Peyer's patch (tissue), 4 donors: ENCODE measurements at regions not wholly inside any gene's neighbourhood (a gene's known extent, or its start where the extent isn't known, plus 50 kb on each side); places are given as distances from the start of the nearest gene placed in this dataset.

Source experiments
- POLR2A ChIP-seq, 2 donors: fragments of 450-650 bp; IDR thresholded peaks; one replicate each; pipeline ENCODE4 v1.5.1; 2017; ENCODE audit warnings: antibody characterized with exemption in 2 of 2, mild to moderate bottlenecking in 2 of 2, moderate library complexity in 2 of 2
- TF ChIP-seq, protein P1 (sequence below), 6 experiments: fragments of 450-650 bp in 4 of 6; fragments of 200-600 bp in 2 of 6; sonication (generic) in 1 of 6; IDR thresholded peaks; one replicate each; pipeline ENCODE4 v1.5.1; 2017 to 2019; ENCODE audit warnings: antibody characterized with exemption in 6 of 6, mild to moderate bottlenecking in 3 of 6, moderate library complexity in 1 of 6

DNA sequence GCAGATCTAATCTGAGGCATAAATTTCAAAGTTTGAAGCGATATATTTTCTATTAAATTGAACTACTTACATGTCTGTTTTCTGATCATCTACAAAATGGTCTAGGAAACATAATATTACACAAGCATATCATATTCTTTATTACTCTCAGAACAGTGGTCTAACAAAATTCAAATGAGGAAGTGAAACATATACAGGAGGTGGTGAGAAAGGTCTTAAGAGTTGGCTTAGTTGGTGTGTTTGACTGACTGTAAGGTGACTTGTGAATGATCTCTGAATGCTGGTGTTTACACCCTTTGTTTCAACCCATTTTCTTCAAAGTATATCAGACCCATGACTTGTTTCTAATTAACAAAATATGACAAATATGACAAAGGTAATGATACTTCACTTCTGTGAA is 1156.8 kb downstream of the SLC16A7 start:
- TF ChIP-seq POLR2A (IDR thresholded peaks at IDR 0.05): no peak
- TF ChIP-seq, protein P1, sequence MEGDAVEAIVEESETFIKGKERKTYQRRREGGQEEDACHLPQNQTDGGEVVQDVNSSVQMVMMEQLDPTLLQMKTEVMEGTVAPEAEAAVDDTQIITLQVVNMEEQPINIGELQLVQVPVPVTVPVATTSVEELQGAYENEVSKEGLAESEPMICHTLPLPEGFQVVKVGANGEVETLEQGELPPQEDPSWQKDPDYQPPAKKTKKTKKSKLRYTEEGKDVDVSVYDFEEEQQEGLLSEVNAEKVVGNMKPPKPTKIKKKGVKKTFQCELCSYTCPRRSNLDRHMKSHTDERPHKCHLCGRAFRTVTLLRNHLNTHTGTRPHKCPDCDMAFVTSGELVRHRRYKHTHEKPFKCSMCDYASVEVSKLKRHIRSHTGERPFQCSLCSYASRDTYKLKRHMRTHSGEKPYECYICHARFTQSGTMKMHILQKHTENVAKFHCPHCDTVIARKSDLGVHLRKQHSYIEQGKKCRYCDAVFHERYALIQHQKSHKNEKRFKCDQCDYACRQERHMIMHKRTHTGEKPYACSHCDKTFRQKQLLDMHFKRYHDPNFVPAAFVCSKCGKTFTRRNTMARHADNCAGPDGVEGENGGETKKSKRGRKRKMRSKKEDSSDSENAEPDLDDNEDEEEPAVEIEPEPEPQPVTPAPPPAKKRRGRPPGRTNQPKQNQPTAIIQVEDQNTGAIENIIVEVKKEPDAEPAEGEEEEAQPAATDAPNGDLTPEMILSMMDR (IDR thresholded peaks at IDR 0.05): no peak
